HUES48 (cell line): ENCODE measurements at regions not wholly inside any gene's neighbourhood (a gene's known extent, or its start where the extent isn't known, plus 50 kb on each side); places are given as distances from the start of the nearest gene placed in this dataset.
"Not testable (repeated sequence)": the region's sequence is repeated elsewhere in the genome, so short reads cannot be mapped to it uniquely, and the experiment has no call there.

Experiments used
- H3K27ac ChIP-seq: one replicate; pipeline ENCODE4 v1.7.0; 2013; ENCODE audit warnings: low read depth, low read length, inconsistent platforms
- H3K27me3 ChIP-seq: 2 replicates; pipeline ENCODE4 v1.6.1; 2013; ENCODE audit warnings: mild to moderate bottlenecking, low read length; ENCODE audit not compliant: control insufficient read depth, insufficient read depth
- H3K36me3 ChIP-seq: 2 replicates; pipeline ENCODE4 v1.6.1; 2013; ENCODE audit warnings: low read length; ENCODE audit not compliant: control insufficient read depth, insufficient read depth
- H3K4me1 ChIP-seq: 2 replicates; pipeline ENCODE4 v1.6.1; 2013; ENCODE audit warnings: mild to moderate bottlenecking, low read length; ENCODE audit not compliant: control insufficient read depth, insufficient read depth
- H3K4me3 ChIP-seq: 2 replicates; pipeline ENCODE4 v1.5.1; 2013; ENCODE audit warnings: mild to moderate bottlenecking, low read depth, low read length
- H3K9ac ChIP-seq: 2 replicates; pipeline ENCODE4 v1.6.1; 2013; ENCODE audit warnings: mild to moderate bottlenecking, low read depth, low read length, moderate library complexity
- H3K9me3 ChIP-seq: 2 replicates; pipeline ENCODE4 v1.6.1; 2013; ENCODE audit warnings: low read length; ENCODE audit not compliant: control insufficient read depth, insufficient read depth

DNA sequence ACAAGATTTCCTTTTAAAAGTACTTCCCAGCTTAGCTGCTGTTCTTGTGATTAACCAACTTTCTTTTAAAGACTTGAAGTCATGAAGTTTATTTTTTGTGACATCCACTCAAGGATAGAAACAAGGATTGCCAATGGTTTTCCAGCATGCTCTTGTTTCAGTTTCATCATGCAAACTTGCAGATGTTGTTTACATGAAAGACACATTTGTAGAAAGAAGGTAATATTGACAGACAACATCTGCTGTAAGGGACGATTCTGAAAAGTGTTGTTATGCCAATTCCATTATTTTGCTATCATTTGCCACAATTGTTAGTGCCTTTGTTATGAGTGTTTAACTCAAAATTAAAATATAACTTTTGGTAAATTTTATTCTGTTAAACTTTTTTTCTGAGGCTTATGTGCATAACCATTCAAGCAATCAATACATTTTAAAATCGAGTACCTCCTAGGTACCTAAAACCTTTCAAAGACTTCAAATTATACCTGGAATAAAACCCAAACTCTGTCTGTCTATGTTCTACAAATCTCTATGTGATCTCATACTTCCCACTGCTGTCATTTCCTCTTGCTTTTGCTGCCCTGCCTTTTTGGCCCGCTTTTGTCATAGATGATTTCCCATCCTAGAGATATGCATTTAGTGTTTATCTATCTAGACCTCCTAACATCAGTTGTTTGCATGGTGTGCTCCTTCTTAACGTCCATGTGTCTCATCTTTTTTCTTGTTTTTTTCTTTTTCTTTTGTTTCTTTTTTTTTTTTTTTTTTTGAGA is 630.4 kb downstream of the NR2F2 start:
- Histone ChIP-seq H3K4me1 (no peaks in the 10 kb centered on the region), H3K4me3 (no peak overlapping the region), H3K36me3 (no peaks in the 10 kb centered on the region), H3K27me3 (no peaks in the 10 kb centered on the region; the same call in 1 of the 2 replicates), H3K27ac (no peak overlapping the region), H3K9me3 (no peaks in the 10 kb centered on the region), H3K9ac (no peak overlapping the region)

DNA sequence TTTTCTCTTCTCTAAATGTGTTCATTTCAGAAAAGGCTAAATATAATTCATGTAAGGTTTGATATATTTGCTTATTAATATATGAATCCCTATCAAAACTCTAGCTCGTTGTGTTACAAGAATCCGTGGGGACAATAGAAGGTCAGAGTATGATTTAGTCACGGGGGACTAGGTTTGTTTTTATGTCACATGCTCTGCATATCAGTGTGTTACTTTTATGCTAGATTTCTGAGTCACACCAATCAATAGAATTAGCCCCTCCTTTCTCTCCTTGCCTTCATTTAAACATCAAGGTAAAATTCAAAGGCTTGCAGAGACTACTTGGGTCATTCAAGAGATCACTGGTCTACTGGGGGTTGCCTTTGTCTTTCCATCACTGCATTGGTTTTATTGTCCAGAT is 636.1 kb downstream of the NR2F2 start:
- Histone ChIP-seq H3K27ac (no peak overlapping the region), H3K9ac (no peak overlapping the region), H3K27me3 (no peaks in the 10 kb centered on the region), H3K9me3 (no peaks in the 10 kb centered on the region), H3K4me1 (no peaks in the 10 kb centered on the region), H3K4me3 (no peak overlapping the region), H3K36me3 (no peaks in the 10 kb centered on the region)

DNA sequence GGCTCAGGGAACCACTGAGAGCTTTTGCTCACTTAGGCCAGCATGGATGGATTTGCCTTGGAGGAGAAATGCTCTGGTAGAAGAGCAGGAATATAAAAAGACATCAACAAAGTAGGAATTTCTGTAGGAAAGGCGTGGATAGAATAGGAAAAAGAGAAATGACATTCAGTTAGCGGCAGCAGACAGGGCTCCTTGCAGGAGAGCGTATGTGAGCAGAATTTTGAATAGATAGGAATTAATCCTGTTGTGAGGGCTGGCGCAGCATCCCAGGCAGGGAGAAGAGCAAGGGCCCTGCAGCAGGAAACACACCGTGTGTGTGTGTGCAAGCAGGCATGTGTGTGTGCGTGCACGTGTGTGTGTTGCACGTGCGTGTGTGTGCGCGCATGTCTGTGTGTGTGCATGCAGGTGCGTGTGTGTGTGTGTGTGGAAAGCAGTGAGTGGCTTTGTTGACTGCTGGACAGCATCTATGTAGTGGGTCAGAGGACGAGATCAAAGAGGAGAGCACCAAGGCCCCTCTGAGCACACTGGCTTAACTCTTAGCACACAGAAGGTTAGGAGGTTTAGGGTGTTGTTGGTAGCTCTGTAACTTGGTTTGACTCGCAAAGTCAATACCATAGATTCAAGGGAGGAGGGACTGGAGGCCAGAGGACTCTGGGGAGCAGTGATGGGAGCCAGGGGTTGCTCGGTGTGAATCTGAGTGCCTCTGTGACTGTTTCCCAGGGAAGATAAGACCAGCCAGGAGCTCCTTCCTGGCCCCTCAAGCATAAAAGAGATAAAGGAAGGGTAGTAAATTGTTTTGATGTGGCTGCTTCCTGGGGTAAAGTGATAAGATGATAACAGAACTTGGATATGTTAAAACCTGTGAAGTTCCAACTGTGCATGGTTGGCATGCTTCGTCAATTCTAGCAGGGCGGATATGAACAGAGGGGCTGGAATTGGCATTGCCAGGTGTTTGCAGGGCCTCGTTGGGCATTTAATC is 639.5 kb downstream of the NR2F2 start:
- Histone ChIP-seq H3K9ac (no peak overlapping the region), H3K27me3 (no peaks in the 10 kb centered on the region), H3K4me3 (no peak overlapping the region), H3K4me1 (no peaks in the 10 kb centered on the region), H3K9me3 (no peaks in the 10 kb centered on the region), H3K36me3 (no peaks in the 10 kb centered on the region), H3K27ac (no peak overlapping the region)

DNA sequence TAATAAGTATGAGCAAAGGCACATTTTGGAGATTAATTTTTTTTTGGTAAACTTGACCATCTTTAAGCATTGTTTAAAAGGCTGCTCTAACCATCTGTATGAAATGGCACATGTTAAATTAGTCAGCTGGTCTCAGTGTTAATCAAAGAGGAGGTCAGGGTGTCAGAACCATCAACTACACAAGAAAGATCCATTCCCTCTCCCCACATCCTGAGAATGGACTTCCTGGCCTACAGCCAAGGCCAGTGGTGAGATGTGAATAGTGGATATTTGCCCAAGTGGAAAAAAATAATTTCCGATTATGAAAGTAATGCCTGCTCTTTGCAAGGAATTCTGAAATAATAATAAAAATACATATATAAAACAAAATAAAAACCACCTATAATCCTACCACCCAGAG is 641.7 kb downstream of the NR2F2 start:
- H3K9me3 ChIP-seq, result no peaks in the 10 kb centered on the region
- no peak overlapping the region for H3K9ac ChIP-seq
- no peaks in the 10 kb centered on the region for H3K4me1 ChIP-seq
- no peaks in the 10 kb centered on the region for H3K27me3 ChIP-seq
- no peak overlapping the region for H3K27ac ChIP-seq
- no peaks in the 10 kb centered on the region for H3K36me3 ChIP-seq
- no peak overlapping the region for H3K4me3 ChIP-seq

DNA sequence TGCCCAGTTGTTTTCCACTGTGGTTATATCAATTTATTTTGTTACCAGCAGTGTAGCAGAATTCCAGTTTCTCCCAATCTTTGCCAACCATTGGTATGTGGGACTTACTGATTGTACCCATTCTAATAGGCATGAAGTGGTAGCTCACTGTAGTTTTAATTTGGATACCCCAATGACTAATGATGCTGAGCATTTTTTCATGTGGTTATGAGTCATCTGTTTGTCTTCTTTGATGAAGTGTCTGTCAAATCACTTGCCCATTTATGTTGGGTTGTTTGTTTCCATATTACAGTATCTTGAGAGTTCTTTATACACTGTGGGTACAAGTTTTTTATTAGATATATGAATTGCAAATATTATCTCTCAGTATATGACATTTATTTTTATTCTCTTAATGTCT is 644.3 kb downstream of the NR2F2 start:
- H3K36me3 ChIP-seq, result no peaks in the 10 kb centered on the region
- H3K27ac ChIP-seq, result no peak overlapping the region
- H3K9me3 ChIP-seq, result no peaks in the 10 kb centered on the region
- H3K4me1 ChIP-seq, result peaks cover 5% of the 10 kb centered on the region
- H3K4me3 ChIP-seq, result no peak overlapping the region
- H3K9ac ChIP-seq, result no peak overlapping the region
- H3K27me3 ChIP-seq, result no peaks in the 10 kb centered on the region

DNA sequence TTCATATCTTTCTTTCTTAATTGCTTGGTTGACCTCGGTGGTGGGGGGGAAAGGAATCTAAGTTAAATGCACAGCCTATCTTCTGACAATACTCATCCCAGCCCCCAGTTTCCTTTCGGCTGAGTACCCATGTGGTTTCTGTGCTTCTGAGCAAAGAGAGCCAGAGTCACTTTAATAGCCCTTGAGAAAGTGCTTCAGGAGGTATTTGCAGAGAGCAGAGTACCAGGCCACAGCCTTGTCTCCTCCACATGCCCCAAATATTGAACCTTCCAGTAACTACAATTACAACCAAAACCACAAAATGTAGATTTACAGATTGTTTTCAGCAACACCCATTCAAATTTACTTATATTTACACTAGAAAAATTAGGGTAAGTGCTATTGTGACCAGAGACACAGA is 647.4 kb downstream of the NR2F2 start:
- Histone ChIP-seq H3K4me3 (no peak overlapping the region), H3K36me3 (no peaks in the 10 kb centered on the region), H3K9me3 (no peaks in the 10 kb centered on the region), H3K4me1 (peaks cover 5% of the 10 kb centered on the region), H3K9ac (no peak overlapping the region), H3K27me3 (no peaks in the 10 kb centered on the region), H3K27ac (no peak overlapping the region)

DNA sequence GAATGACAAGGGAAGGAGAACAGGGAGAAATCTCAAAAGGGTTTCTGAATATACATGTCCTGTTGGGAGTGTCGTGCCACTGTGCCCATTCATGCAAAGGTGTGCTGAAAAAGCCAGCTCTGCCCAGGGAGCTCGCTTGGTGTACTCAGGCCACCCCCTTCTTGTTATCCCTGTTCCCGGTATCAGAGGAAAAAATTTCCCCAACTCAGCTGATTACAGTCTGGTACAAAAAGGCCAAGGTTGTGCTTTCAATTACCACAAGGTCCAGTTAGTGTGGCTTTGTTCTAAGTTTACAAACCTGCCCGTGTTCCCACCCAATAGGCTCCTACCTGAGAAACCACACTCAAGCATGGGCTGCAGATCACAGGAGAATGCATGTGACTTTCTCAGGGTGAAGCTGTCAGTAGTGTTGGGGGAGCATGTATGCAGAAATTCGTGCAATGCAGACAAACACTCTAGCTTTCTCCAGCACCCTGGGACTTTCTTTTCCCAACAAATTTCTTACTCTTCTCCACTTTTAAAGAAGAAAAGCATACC is 648.5 kb downstream of the NR2F2 start:
- Histone ChIP-seq H3K4me3 (no peak overlapping the region), H3K36me3 (no peaks in the 10 kb centered on the region), H3K4me1 (peaks cover 5% of the 10 kb centered on the region), H3K9ac (no peak overlapping the region), H3K27ac (no peak overlapping the region), H3K9me3 (no peaks in the 10 kb centered on the region), H3K27me3 (peaks cover 6% of the 10 kb centered on the region; the same call in 1 of the 2 replicates)

DNA sequence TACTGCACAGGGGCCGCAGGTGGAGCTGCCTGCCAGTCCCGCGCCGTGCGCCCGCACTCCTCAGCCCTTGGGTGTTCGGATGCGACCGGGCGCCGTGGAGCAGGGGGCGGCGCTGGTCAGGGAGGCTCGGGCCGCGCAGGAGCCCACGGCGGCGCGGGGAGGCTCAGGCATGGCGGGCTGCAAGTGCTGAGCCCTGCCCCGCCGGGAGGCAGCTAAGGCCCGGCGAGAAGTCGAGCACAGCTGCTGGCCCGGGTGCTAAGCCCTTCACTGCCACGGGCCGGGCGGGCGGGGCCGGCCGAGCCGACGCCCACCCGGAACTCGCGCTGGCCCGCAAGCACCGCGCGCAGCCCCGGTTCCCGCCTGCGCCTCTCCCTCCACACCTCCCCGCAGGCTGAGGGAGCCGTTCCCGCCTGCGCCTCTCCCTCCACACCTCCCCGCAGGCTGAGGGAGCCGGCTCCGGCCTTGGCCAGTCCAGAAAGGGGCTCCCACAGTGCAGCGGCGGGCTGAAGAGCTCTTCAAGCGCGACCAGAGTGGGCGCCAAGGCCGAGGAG is 653.7 kb downstream of the NR2F2 start:
- H3K4me1 ChIP-seq, H3K36me3 ChIP-seq, H3K27ac ChIP-seq, H3K9ac ChIP-seq: not testable (repeated sequence)
- peaks cover 12% of the 10 kb centered on the region; the same call in 1 of the 2 replicates for H3K27me3 ChIP-seq
- peak overlapping the region; percentile 44; the same call in 1 of the 2 replicates for H3K4me3 ChIP-seq
- peaks cover 10% of the 10 kb centered on the region; the same call in 1 of the 2 replicates for H3K9me3 ChIP-seq

DNA sequence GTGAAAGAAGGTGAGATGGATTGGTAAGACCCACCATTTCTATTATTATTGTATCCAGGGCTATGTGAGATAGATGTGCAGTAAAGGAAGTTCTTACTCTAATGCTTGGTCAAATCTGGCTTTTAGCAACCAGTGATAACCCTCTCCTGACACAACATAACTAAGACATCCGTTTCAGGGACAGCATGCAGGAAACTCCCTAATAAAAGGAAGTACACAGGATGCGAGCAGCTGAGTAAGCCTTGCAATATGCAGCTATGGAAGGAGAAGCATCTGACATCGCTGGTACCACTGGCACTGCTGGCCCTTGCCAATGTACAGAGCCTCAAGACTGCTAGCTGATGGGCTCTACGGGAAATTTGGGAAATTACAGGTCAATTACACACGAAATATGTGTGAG is 662.3 kb downstream of the NR2F2 start:
- no peak overlapping the region for H3K4me3 ChIP-seq
- H3K9me3 ChIP-seq, result peaks cover 8% of the 10 kb centered on the region; the same call in 1 of the 2 replicates
- H3K36me3 ChIP-seq, result no peaks in the 10 kb centered on the region
- H3K27me3 ChIP-seq, result peaks cover 11% of the 10 kb centered on the region
- H3K27ac ChIP-seq, result no peak overlapping the region
- H3K4me1 ChIP-seq, result no peaks in the 10 kb centered on the region
- H3K9ac ChIP-seq, result no peak overlapping the region

DNA sequence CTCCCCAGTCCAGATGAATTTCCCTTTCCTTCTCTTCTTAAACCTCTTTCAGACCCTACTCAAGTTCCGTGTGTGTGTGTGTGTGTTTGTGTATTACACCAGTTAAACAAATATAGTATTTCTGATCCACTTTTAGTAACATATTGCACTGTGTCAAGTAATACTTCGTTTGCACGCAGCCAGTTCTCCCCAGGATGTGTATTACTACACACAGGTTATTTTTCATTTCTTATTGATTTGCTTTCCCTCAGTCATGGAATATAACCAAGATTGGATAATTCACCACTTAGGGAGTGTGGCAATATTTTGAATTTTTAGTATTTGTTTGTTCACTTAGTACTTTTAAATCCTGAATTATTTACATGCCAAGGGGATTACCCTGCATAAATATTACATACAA is 667.0 kb downstream of the NR2F2 start:
- Histone ChIP-seq H3K27ac (no peak overlapping the region), H3K9ac (no peak overlapping the region), H3K9me3 (peaks cover 2% of the 10 kb centered on the region; the same call in 1 of the 2 replicates), H3K27me3 (peaks cover 42% of the 10 kb centered on the region), H3K4me1 (no peaks in the 10 kb centered on the region), H3K4me3 (no peak overlapping the region), H3K36me3 (no peaks in the 10 kb centered on the region)
